HL-60/S4 treated with retinoic acid at 250 ng/mL for 4 days and 3 days (cell line): ENCODE measurements at regions not wholly inside any gene's neighbourhood (a gene's known extent, or its start where the extent isn't known, plus 50 kb on each side); places are given as distances from the start of the nearest gene placed in this dataset.

Experiments
- in situ Hi-C: fragments of 300-500 bp; cut with MboI; formaldehyde crosslinking; loops from 2 replicates; pipeline ENCODE4 v1.7.0; 2022; ENCODE audit warnings: low sequenced_read_pairs

DNA sequence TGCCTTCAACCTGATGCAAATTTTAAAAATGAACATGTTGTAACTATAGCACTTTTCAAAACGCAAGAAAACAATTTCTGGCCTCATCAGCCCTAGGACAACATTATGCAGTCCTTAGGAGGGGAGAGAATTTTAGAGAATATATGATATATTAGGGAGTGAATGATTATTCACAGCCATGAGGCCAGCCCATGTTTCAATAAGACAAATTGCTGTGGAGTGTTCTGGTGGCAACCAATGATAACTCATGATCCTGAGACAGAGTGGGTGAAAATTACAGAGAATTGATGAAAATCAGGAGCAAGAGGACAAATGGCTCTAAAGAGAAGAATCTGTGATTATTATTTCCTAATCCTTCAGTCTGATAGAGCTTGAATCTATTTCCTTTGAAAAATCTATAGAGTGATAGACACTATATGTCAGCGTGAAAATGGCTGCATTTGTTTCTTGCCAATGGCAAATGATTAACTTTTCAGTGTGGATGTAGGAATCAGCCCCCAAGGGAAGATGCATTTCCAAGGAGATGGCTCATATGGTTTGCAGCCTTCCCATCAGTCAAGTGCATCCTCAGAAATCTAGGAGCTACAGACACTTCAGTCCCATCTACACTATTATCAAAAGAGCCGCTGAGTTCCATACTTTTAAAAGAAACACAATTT is 761.0 kb upstream of the ARRDC4 start:
- in situ Hi-C loops, result no loop called here

DNA sequence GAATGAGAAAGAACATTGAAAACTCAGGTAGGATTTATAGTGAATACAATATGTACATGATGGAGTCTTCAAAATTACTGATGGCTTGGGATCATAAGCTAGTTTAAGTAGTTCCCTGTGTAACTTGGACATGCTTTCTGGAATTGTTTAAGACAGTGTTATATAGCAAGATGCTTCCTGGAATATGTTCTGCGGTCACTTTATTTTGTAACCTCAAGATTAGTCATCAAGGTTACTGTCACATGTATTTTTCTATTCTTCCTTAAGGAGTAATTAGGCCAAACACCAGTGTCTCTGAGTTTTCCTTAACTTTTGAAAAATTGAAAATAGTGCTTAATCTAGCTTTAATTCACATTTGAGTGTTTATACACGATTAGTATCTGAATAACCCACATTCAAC is 760.3 kb upstream of the ARRDC4 start:
- in situ Hi-C loops, result no loop called here

DNA sequence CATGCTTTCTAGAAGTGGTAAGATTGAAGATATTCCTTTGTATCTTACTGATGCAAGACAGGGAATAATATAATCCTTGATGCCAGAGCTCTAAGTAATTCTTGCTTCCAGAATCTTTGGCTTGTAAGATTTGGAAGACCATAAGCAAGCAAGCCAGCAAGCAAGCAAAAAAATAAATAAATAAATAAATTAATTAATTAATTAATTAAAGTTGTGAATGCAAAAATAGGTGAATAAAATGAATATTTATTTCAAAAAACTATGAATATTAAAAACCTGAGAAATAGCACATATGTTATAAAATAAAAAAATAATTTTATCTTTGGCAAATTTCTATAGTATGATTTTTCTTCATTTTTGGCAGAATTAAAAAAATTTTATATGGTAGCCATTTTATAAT is 750.2 kb upstream of the ARRDC4 start:
- in situ Hi-C loops, result no loop called here

- in situ Hi-C loops, result no loop called here
Measured at GRCh38 chr15:97215629-97216028, 744.9 kb upstream of the ARRDC4 start.

DNA sequence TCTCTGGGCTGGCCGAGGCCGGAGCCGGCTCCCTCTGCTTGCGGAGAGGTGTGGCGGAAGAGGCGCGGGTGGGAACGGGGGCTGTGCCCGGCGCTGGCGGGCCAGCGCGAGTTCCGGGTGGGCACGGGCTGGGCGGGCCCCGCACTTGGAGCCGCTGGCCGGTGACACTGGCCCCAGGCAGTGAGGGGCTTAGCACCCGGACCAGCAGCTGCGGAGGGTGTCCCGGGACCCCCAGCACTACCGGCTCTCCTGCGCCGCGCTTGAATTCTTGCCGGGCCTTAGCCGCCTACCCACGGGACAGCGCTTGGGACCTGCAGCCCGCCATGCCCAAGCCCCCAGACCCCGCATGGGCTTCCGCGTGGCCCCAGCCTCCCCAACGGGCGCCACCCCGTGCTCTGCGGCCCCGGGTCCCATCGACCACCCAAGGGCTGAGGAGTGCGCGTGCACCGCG is 736.3 kb upstream of the ARRDC4 start:
- in situ Hi-C loops, result no loop called here

DNA sequence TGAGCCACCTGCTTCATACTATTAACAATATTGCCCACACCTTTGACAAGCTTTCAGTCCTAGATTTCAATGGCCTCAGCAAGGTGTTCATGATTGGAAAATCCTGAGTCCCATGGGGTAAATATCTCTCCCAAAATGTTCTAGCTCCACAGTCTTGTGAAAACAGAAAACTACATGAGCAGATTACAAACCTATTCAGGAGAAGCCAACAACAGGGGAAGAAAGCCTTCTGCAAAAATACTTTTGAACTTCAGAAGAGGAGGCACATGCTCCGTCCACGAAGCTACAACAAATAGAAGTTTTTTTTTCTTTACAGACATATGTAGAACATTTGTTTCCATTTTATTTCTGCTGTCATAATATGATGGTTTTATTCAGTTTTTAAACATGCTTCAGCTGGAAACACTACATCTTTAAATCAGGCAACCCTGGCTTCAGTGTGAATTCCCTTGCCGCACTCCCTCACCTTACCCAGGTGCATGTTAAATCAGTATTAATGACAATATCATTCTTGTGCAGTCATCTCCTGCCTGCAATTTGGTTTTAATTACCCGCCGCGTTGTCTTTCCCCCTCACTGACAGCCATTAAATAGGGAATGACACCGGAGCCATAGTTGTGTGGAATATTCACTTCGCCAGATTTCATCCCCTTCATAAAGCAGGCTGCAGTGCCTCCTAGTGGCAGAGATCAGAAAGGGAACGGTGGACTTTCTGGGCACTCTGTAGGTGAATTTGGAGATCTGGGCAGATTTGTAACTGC is 725.5 kb upstream of the ARRDC4 start:
- in situ Hi-C loops, result loop anchor here (25.0 kb wide), 2 partner anchors 873 to 1973 kb away; no protein-coding TSS in a partner anchor

- in situ Hi-C loops, result loop anchor here (25.0 kb wide), 2 partner anchors 873 to 1973 kb away; no protein-coding TSS in a partner anchor
Measured at GRCh38 chr15:97235611-97235985, 724.9 kb upstream of the ARRDC4 start.

GRCh38 chr15:97236140-97236539 is 724.4 kb upstream of the ARRDC4 start:
- in situ Hi-C loops, result loop anchor here (25.0 kb wide), 2 partner anchors 874 to 1974 kb away; no protein-coding TSS in a partner anchor

- in situ Hi-C loops, result loop anchor here (25.0 kb wide), 2 partner anchors 875 to 1975 kb away; no protein-coding TSS in a partner anchor
Measured at GRCh38 chr15:97237160-97237559, 723.3 kb upstream of the ARRDC4 start.

- in situ Hi-C loops, result loop anchor here (25.0 kb wide), 2 partner anchors 886 to 1986 kb away; no protein-coding TSS in a partner anchor
Measured at GRCh38 chr15:97248376-97248775, 712.1 kb upstream of the ARRDC4 start.

GRCh38 chr15:97259943-97260342 is 700.6 kb upstream of the ARRDC4 start:
- in situ Hi-C loops, result no loop called here

GRCh38 chr15:97301166-97301565 is 659.3 kb upstream of the ARRDC4 start:
- in situ Hi-C loops, result no loop called here

DNA sequence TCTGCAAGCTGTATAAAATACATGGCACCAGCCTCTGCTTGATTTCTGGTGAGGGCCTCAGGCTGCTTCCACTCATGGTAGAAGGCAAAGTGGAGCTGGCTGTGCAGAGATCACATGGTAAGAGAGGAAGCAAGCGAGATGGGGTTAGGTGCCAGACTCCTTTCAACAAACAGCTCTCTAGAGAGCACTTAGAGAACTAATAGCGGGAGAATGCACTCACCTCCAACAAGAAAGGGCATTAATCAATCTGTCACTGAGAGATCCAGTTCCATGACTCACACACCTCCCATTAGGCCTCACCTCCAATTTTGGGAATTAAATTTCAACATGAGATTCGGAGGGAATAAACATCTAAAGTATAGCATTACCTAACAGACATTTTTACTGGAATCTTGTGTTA is 644.1 kb upstream of the ARRDC4 start:
- in situ Hi-C loops, result no loop called here

- in situ Hi-C loops, result no loop called here
Measured at GRCh38 chr15:97317163-97317562, 643.3 kb upstream of the ARRDC4 start.

DNA sequence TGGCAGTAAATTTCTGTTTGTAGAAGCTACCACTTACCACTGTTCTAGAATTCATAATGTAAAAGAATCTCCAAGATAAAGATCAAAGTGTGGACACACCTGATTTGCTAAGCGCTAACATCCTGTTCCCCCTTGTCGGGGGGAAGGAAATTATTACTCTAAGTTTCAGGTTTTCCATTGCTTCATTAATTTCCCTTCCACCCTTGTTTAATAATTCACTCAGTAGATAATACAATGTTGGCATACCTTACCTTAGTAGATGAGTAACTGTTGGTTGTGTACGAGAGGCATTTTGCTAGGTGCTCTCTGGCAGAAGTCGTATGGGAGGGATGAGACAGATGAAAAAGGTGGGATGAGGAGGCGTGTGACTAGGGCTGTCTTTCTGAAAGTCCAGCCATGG is 641.2 kb upstream of the ARRDC4 start:
- in situ Hi-C loops, result no loop called here

DNA sequence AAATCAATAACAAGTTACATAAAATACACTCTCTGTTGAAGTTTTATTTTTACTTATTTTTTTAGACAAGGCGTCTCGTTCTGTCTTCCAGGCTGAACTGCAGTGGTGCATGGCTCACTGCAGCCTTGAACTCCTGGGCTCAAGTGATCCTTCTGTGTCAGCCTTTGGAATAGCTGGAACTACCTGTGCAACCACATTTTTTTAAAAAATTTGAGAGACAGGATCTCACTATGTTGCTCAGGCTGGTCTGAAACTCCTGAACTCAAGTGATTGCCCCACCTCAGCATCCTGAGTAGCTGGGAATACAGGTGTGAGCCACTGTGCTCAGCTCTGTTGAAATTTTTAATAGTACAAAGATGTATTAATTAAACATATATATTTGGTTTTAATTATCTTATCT is 614.3 kb upstream of the ARRDC4 start:
- in situ Hi-C loops, result no loop called here

GRCh38 chr15:97350813-97351212 is 609.7 kb upstream of the ARRDC4 start:
- in situ Hi-C loops, result no loop called here

- in situ Hi-C loops, result no loop called here
Measured at GRCh38 chr15:97383516-97383915, 577.0 kb upstream of the ARRDC4 start.

GRCh38 chr15:97386940-97387339 is 573.6 kb upstream of the ARRDC4 start:
- in situ Hi-C loops, result no loop called here

GRCh38 chr15:97401195-97401594 is 559.3 kb upstream of the ARRDC4 start:
- in situ Hi-C loops, result no loop called here

DNA sequence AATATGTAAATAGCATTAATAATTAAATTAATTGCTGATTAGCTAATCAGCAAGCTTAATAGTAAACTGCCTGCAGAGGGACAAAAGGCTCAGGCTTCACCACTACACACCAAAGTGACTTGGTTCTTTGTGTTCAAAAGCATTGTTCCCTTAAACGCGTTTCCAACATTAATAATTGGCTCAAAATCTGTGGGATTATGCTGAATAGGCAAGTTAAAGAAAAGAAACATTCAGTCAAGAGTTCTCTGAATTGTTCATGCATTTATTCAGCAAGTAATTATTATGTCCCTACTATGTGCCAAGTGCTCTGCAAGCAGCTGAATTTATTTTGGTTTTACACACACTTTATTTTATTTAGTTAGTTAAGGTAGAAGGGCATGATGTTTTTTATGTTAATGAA is 558.5 kb upstream of the ARRDC4 start:
- in situ Hi-C loops, result no loop called here

DNA sequence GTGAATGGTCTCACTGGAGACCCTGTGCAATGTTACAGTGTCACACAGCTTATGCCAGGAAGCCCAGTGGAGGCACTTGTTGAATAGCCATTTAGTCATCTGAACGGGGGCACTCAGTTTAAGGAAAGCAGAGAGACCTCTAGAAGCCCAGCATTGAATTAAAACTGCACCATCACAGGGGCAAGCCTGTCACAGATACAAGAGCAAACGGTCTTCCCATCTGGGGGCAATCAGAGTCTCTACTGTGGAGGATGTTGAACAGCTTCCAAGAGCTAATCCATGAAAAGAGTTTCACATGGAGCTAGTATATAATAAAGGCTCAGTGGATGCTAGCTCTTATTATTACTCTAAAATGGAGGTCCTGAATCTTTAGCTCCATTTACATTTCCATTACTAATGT is 553.7 kb upstream of the ARRDC4 start:
- in situ Hi-C loops, result no loop called here
